ENCODE measurements at regions not wholly inside any gene's neighbourhood (a gene's known extent, or its start where the extent isn't known, plus 50 kb on each side); places are given as distances from the start of the nearest gene placed in this dataset.

GRCh38 chr9:118567861-118568260, 801.4 kb downstream of the BRINP1 start:
- TF ChIP-seq CTCF (IDR thresholded peaks at IDR 0.05; ENCODE audit: low read depth, low read length) (no peak), POLR2A (IDR thresholded peaks at IDR 0.05; ENCODE audit: extremely low read depth, insufficient read length) (no peak), MAX (IDR thresholded peaks at IDR 0.05; ENCODE audit: low read depth, low read length) (no peak), MYC (IDR thresholded peaks at IDR 0.05; ENCODE audit: low read depth, low read length) (no peak)
